Tibial nerve (tissue), 4 donors: ENCODE measurements at regions not wholly inside any gene's neighbourhood (a gene's known extent, or its start where the extent isn't known, plus 50 kb on each side); places are given as distances from the start of the nearest gene placed in this dataset.

Source experiments
- DNase-seq, 2 donors: peaks; one replicate each; pipeline ENCODE4 v3.0.0-alpha.2; 2019; ENCODE audit warnings: low spot score in 2 of 2
- H3K27ac ChIP-seq, 4 donors: fragments of 200-600 bp; sonication (generic) in 3 of 4; one replicate each; pipeline ENCODE4 v1.5.1; 2017 to 2019; ENCODE audit warnings: mild to moderate bottlenecking in 1 of 4
- H3K27me3 ChIP-seq, 2 donors: fragments of 200-600 bp; sonication (generic) in 1 of 2; one replicate each; pipeline versions ENCODE4 v1.5.1 to v1.6.0; 2017 to 2019
- H3K36me3 ChIP-seq, 3 donors: fragments of 200-600 bp; sonication (generic); one replicate each; pipeline ENCODE4 v1.5.1; 2018 to 2019
- H3K4me1 ChIP-seq, 4 donors: fragments of 200-600 bp; sonication (generic) in 3 of 4; one replicate each; pipeline ENCODE4 v1.5.1; 2017 to 2019
- H3K4me3 ChIP-seq, 4 donors: fragments of 200-600 bp; sonication (generic) in 3 of 4; one replicate each; pipeline ENCODE4 v1.5.1; 2017 to 2019; ENCODE audit warnings: mild to moderate bottlenecking in 1 of 4, moderate library complexity in 1 of 4
- H3K9me3 ChIP-seq, 4 donors: fragments of 200-600 bp; sonication (generic) in 3 of 4; one replicate each; pipeline ENCODE4 v1.5.1; 2017 to 2019
- CTCF ChIP-seq, 5 experiments: fragments of 200-600 bp in 3 of 5; fragments of 450-650 bp in 2 of 5; sonication (generic) in 3 of 5; IDR thresholded peaks; one replicate each; pipeline ENCODE4 v1.5.1; 2016 to 2019; ENCODE audit warnings: antibody characterized with exemption in 5 of 5, mild to moderate bottlenecking in 3 of 5, moderate library complexity in 2 of 5
- EP300 ChIP-seq, 2 donors: sonication (generic); formaldehyde crosslinking; IDR thresholded peaks; one replicate each; pipeline ENCODE4 v1.6.1; 2017; ENCODE audit warnings: antibody characterized with exemption in 2 of 2, mild to moderate bottlenecking in 1 of 2
- POLR2A ChIP-seq, 2 donors: fragments of 450-650 bp; IDR thresholded peaks; one replicate each; pipeline ENCODE4 v1.6.1; 2017; ENCODE audit warnings: antibody characterized with exemption in 2 of 2, mild to moderate bottlenecking in 2 of 2, moderate library complexity in 2 of 2
- WGBS, 2 donors: methylation state at CpG; one replicate each; pipeline ENCODE4 v1.1.5; 2018; 5-methylcytosine and 5-hydroxymethylcytosine counted together

- Histone ChIP-seq H3K4me1 (no peaks in the 10 kb centered on the region), H3K36me3 (no peaks in the 10 kb centered on the region), H3K27ac (no peak overlapping the region), H3K27me3 (no peaks in the 10 kb centered on the region), H3K9me3 (peaks cover 0 to 2% (median 0%) of the 10 kb centered on the region in 4 donors), H3K4me3 (no peak overlapping the region)
- no peak for TF ChIP-seq EP300 (IDR thresholded peaks at IDR 0.05)
- no peak for TF ChIP-seq CTCF (IDR thresholded peaks at IDR 0.05)
- TF ChIP-seq POLR2A (IDR thresholded peaks at IDR 0.05) = no peak
- WGBS, 2 donors = 54 to 63% methylated on average over 5 of the region's 5 CpGs
- DNase-seq = no peak
These were observed 659.4 kb downstream of the TENT5A start for GRCh38 chr6:81093051-81093450.

- H3K27ac ChIP-seq = no peak overlapping the region
- H3K4me1 ChIP-seq = peaks cover 0 to 10% (median 0%) of the 10 kb centered on the region in 4 donors
- TF ChIP-seq CTCF (IDR thresholded peaks at IDR 0.05) = no peak
- no peak for TF ChIP-seq EP300 (IDR thresholded peaks at IDR 0.05)
- TF ChIP-seq POLR2A (IDR thresholded peaks at IDR 0.05) = no peak
- H3K27me3 ChIP-seq = no peaks in the 10 kb centered on the region
- WGBS, 2 donors = 54 to 59% methylated on average over 1 of the region's 1 CpG
- H3K36me3 ChIP-seq = no peaks in the 10 kb centered on the region
- peak in 1 of 2 donors; percentile 10 for DNase-seq
- no peak overlapping the region for H3K4me3 ChIP-seq
- H3K9me3 ChIP-seq = no peaks in the 10 kb centered on the region
These were observed 664.3 kb downstream of the TENT5A start for GRCh38 chr6:81088145-81088544.

- no peak for DNase-seq
- Histone ChIP-seq H3K4me3 (no peak overlapping the region), H3K27ac (peak overlapping the region in 1 of 4 donors; percentile 70), H3K36me3 (no peaks in the 10 kb centered on the region), H3K9me3 (no peaks in the 10 kb centered on the region), H3K27me3 (no peaks in the 10 kb centered on the region), H3K4me1 (peaks cover 0 to 10% (median 0%) of the 10 kb centered on the region in 4 donors)
- no peak for TF ChIP-seq POLR2A (IDR thresholded peaks at IDR 0.05)
- peak in 1 of 2 donors; percentile 62 for TF ChIP-seq EP300 (IDR thresholded peaks at IDR 0.05)
- 50 to 67% methylated on average over 3 of the region's 3 CpGs for WGBS, 2 donors
These were observed 665.5 kb downstream of the TENT5A start for GRCh38 chr6:81086991-81087390.

- Histone ChIP-seq H3K27ac (no peak overlapping the region), H3K4me1 (peaks cover 0 to 10% (median 0%) of the 10 kb centered on the region in 4 donors), H3K4me3 (no peak overlapping the region), H3K9me3 (no peaks in the 10 kb centered on the region), H3K36me3 (no peaks in the 10 kb centered on the region), H3K27me3 (no peaks in the 10 kb centered on the region)
- no peak for DNase-seq
- TF ChIP-seq CTCF (IDR thresholded peaks at IDR 0.05) = no peak
- TF ChIP-seq POLR2A (IDR thresholded peaks at IDR 0.05) = no peak
- TF ChIP-seq EP300 (IDR thresholded peaks at IDR 0.05) = no peak
These were observed 667.1 kb downstream of the TENT5A start for GRCh38 chr6:81085431-81085790.

GRCh38 chr6:81084776-81085430, 667.6 kb downstream of the TENT5A start:
- TF ChIP-seq POLR2A (IDR thresholded peaks at IDR 0.05) (no peak), CTCF (IDR thresholded peaks at IDR 0.05) (no peak), EP300 (IDR thresholded peaks at IDR 0.05) (no peak)
- Histone ChIP-seq H3K27me3 (no peaks in the 10 kb centered on the region), H3K9me3 (no peaks in the 10 kb centered on the region), H3K36me3 (no peaks in the 10 kb centered on the region), H3K4me1 (peaks cover 0 to 10% (median 0%) of the 10 kb centered on the region in 4 donors), H3K4me3 (no peak overlapping the region), H3K27ac (no peak overlapping the region)
- WGBS, 2 donors = 65 to 69% methylated on average over 6 of the region's 6 CpGs
- DNase-seq = no peak
